ENCODE measurements at regions not wholly inside any gene's neighbourhood (a gene's known extent, or its start where the extent isn't known, plus 50 kb on each side); places are given as distances from the start of the nearest gene placed in this dataset.

- DNase-seq, result no peak
- ATAC-seq (ENCODE audit: poor library complexity), result no peak
- intact Hi-C loops (cut with DNase I), result no loop called here
Observed at GRCh38 chr14:54220704-54221431, 175.9 kb upstream of the CDKN3 start.

- DNase-seq (no peak), ATAC-seq (ENCODE audit: poor library complexity) (no peak)
- intact Hi-C loops (cut with DNase I), result no loop called here
Observed at GRCh38 chr14:54221432-54221803, 175.4 kb upstream of the CDKN3 start.

- ATAC-seq (ENCODE audit: poor library complexity) (no peak), DNase-seq (no peak)
- intact Hi-C loops (cut with DNase I), result no loop called here
Observed at GRCh38 chr14:54221971-54222370, 174.8 kb upstream of the CDKN3 start.

GRCh38 chr14:54223831-54224402, 172.9 kb upstream of the CDKN3 start:
- ATAC-seq (ENCODE audit: poor library complexity) (no peak), DNase-seq (no peak)
- intact Hi-C loops (cut with DNase I), result no loop called here

GRCh38 chr14:54225457-54226060, 171.2 kb upstream of the CDKN3 start:
- intact Hi-C loops (cut with DNase I), result no loop called here
- DNase-seq, result no peak
- ATAC-seq (ENCODE audit: poor library complexity), result no peak

GRCh38 chr14:54226103-54226502, 170.7 kb upstream of the CDKN3 start:
- ATAC-seq (ENCODE audit: poor library complexity), result no peak

GRCh38 chr14:54226558-54226957, 170.2 kb upstream of the CDKN3 start:
- DNase-seq (no peak), ATAC-seq (ENCODE audit: poor library complexity) (no peak)
- intact Hi-C loops (cut with DNase I), result no loop called here

More at GRCh38 chr14:54226103-54226502, 170.7 kb upstream of the CDKN3 start:
- DNase-seq, result no peak
- intact Hi-C loops (cut with DNase I), result no loop called here

GRCh38 chr14:54229136-54229535, 167.7 kb upstream of the CDKN3 start:
- peak; percentile 39 for ATAC-seq (ENCODE audit: poor library complexity)
- no peak for DNase-seq
- intact Hi-C loops (cut with DNase I), result no loop called here

GRCh38 chr14:54230645-54231044, 166.2 kb upstream of the CDKN3 start:
- intact Hi-C loops (cut with DNase I), result no loop called here
- no peak for ATAC-seq (ENCODE audit: poor library complexity)
- no peak for DNase-seq

- intact Hi-C loops (cut with DNase I), result no loop called here
- no peak for DNase-seq
Observed at GRCh38 chr14:54232735-54233134, 164.1 kb upstream of the CDKN3 start.

GRCh38 chr14:54241517-54241916, 155.3 kb upstream of the CDKN3 start:
- DNase-seq (no peak), ATAC-seq (ENCODE audit: poor library complexity) (no peak)
- intact Hi-C loops (cut with DNase I), result no loop called here

More at GRCh38 chr14:54232735-54233134, 164.1 kb upstream of the CDKN3 start:
- ATAC-seq (ENCODE audit: poor library complexity), result no peak

- DNase-seq (no peak), ATAC-seq (ENCODE audit: poor library complexity) (peak; percentile 43)
- intact Hi-C loops (cut with DNase I), result no loop called here
Observed at GRCh38 chr14:54251356-54251755, 145.5 kb upstream of the CDKN3 start.

GRCh38 chr14:54252072-54252730, 144.6 kb upstream of the CDKN3 start:
- ATAC-seq (ENCODE audit: poor library complexity), result no peak
- intact Hi-C loops (cut with DNase I), result no loop called here
- no peak for DNase-seq

- ATAC-seq (ENCODE audit: poor library complexity) (no peak), DNase-seq (no peak)
- intact Hi-C loops (cut with DNase I), result no loop called here
Observed at GRCh38 chr14:54253195-54253947, 143.4 kb upstream of the CDKN3 start.

GRCh38 chr14:54256156-54256555, 140.7 kb upstream of the CDKN3 start:
- intact Hi-C loops (cut with DNase I), result no loop called here
- ATAC-seq (ENCODE audit: poor library complexity) (no peak), DNase-seq (no peak)

GRCh38 chr14:54257424-54257823, 139.4 kb upstream of the CDKN3 start:
- DNase-seq (no peak), ATAC-seq (ENCODE audit: poor library complexity) (no peak)
- intact Hi-C loops (cut with DNase I), result no loop called here

GRCh38 chr14:54258382-54258781, 138.4 kb upstream of the CDKN3 start:
- ATAC-seq (ENCODE audit: poor library complexity), result no peak
- DNase-seq, result no peak
- intact Hi-C loops (cut with DNase I), result no loop called here

- ATAC-seq (ENCODE audit: poor library complexity), result no peak
- no peak for DNase-seq
- intact Hi-C loops (cut with DNase I), result no loop called here
Observed at GRCh38 chr14:54259821-54260220, 137.0 kb upstream of the CDKN3 start.

- ATAC-seq (ENCODE audit: poor library complexity) (no peak), DNase-seq (no peak)
- intact Hi-C loops (cut with DNase I), result no loop called here
Observed at GRCh38 chr14:54261283-54261682, 135.5 kb upstream of the CDKN3 start.

Measured in Right ventricle myocardium superior (tissue), 1 donor.